ENCODE measurements at regions not wholly inside any gene's neighbourhood (a gene's known extent, or its start where the extent isn't known, plus 50 kb on each side); places are given as distances from the start of the nearest gene placed in this dataset.

DNA sequence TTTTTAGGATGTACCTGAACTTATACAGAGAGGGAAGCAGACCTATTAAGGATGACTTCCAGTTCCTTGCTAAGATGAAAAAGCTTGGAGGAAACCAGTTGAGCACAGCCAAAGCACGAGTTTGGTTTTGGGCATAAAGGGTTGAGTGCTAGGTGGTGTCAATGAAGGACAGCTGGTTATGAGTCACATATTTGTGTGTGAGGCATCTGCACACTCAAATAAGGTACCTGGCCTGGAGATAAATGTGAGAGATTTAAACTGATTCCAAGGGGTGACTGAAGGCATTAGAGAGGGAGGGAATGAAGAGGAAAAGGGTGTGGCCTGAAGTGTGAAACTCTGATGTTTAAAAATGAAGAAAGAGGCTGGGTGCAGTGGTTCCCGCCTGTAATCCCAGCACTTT, 486.7 kb downstream of the DIPK2A start:
- TF ChIP-seq, protein P1, sequence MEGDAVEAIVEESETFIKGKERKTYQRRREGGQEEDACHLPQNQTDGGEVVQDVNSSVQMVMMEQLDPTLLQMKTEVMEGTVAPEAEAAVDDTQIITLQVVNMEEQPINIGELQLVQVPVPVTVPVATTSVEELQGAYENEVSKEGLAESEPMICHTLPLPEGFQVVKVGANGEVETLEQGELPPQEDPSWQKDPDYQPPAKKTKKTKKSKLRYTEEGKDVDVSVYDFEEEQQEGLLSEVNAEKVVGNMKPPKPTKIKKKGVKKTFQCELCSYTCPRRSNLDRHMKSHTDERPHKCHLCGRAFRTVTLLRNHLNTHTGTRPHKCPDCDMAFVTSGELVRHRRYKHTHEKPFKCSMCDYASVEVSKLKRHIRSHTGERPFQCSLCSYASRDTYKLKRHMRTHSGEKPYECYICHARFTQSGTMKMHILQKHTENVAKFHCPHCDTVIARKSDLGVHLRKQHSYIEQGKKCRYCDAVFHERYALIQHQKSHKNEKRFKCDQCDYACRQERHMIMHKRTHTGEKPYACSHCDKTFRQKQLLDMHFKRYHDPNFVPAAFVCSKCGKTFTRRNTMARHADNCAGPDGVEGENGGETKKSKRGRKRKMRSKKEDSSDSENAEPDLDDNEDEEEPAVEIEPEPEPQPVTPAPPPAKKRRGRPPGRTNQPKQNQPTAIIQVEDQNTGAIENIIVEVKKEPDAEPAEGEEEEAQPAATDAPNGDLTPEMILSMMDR (IDR thresholded peaks at IDR 0.05): no peak
- no peak for TF ChIP-seq ZFX (IDR thresholded peaks at IDR 0.05; ENCODE audit: borderline replicate concordance)

Data from 22Rv1 (cell line).